B cell (primary cell): ENCODE measurements at regions not wholly inside any gene's neighbourhood (a gene's known extent, or its start where the extent isn't known, plus 50 kb on each side); places are given as distances from the start of the nearest gene placed in this dataset.

Source experiments
- ATAC-seq: fragments of 200-7000 bp; cut with Tn5 transposase; one replicate; pipeline ENCODE4 v1.10.0; 2021; ENCODE audit warnings: low read depth, mild to moderate bottlenecking, moderate number of reproducible peaks, moderate library complexity
- CTCF ChIA-PET: fragments of 350-600 bp; sonication (Branson Sonifier 250); formaldehyde crosslinking; loops from one replicate; lab custom pipeline; 2021; ENCODE audit warnings: antibody characterized with exemption, inconsistent platforms; lab: Charles Lee
- POLR2A ChIA-PET: fragments of 350-600 bp; sonication (Branson Sonifier 250); formaldehyde crosslinking; loops from one replicate; lab custom pipeline; 2021; ENCODE audit warnings: antibody characterized with exemption; lab: Charles Lee
- DNase-seq: peaks from one replicate; pipeline ENCODE4 v3.0.0; 2013
- H2AFZ ChIP-seq: 2 replicates; pipeline ENCODE4 v1.6.1; 2012; ENCODE audit warnings: mild to moderate bottlenecking, low read depth, low read length; ENCODE audit not compliant: insufficient read depth, poor library complexity, severe bottlenecking
- H3K27ac ChIP-seq, 2 donors: 1 replicate in 1 of 2; 2 replicates in 1 of 2; pipeline ENCODE4 v1.5.1; 2012 to 2013; ENCODE audit warnings: low read length in 2 of 2, mild to moderate bottlenecking in 2 of 2, moderate library complexity in 1 of 2
- H3K27me3 ChIP-seq, 4 experiments: fragments of 200-600 bp in 1 of 4; sonication (generic) in 1 of 4; replicated peaks in 1 of 4; 1 replicate in 2 of 4; 2 replicates in 2 of 4; pipeline versions ENCODE4 v1.6.1 to v1.7.0; 2013 to 2016; ENCODE audit warnings: low read length in 3 of 4, mild to moderate bottlenecking in 2 of 4, mixed read lengths in 1 of 4, moderate library complexity in 1 of 4; ENCODE audit not compliant: insufficient read depth in 4 of 4, control insufficient read depth in 3 of 4; ENCODE audit errors: control extremely low read depth in 1 of 4
- H3K36me3 ChIP-seq, 2 experiments: replicated peaks in 1 of 2; 1 replicate in 1 of 2; 2 replicates in 1 of 2; pipeline versions ENCODE4 v1.6.1 to v1.7.1; 2013; ENCODE audit warnings: low read length in 1 of 2; ENCODE audit not compliant: insufficient read depth in 2 of 2, control insufficient read depth in 1 of 2; ENCODE audit errors: control extremely low read depth in 1 of 2, extremely low read depth in 1 of 2
- H3K4me1 ChIP-seq, 2 donors: fragments of 200-600 bp in 1 of 2; sonication (generic) in 1 of 2; 1 replicate in 1 of 2; 2 replicates in 1 of 2; pipeline versions ENCODE4 v1.5.1 to v1.6.1; 2013 to 2017; ENCODE audit warnings: low read length in 2 of 2; ENCODE audit not compliant: control insufficient read depth in 2 of 2, insufficient read depth in 2 of 2
- H3K4me2 ChIP-seq: replicated peaks from 2 replicates; pipeline ENCODE3; 2012; ENCODE audit warnings: mild to moderate bottlenecking, low read depth, low read length; ENCODE audit not compliant: poor library complexity, severe bottlenecking
- H3K4me3 ChIP-seq, 5 experiments: fragments of 200-600 bp in 1 of 5; sonication (generic) in 1 of 5; 1 replicate in 3 of 5; 2 replicates in 2 of 5; pipeline versions ENCODE4 v1.5.1 to v1.7.0; 2011 to 2016; ENCODE audit warnings: low read length in 4 of 5, mild to moderate bottlenecking in 4 of 5, low read depth in 2 of 5, control low read depth in 1 of 5, moderate library complexity in 1 of 5; ENCODE audit not compliant: insufficient read depth in 1 of 5; ENCODE audit errors: control extremely low read depth in 1 of 5, extremely low read depth in 1 of 5
- H3K79me2 ChIP-seq: fragments of 200-600 bp; sonication (generic); one replicate; pipeline ENCODE4 v1.6.0; 2016; ENCODE audit warnings: low read length; ENCODE audit not compliant: control insufficient read depth, insufficient read depth
- H3K9ac ChIP-seq: fragments of 200-600 bp; sonication (generic); 2 replicates; pipeline ENCODE4 v1.6.1; 2017; ENCODE audit warnings: mild to moderate bottlenecking, low read length, moderate library complexity
- H3K9me3 ChIP-seq, 3 donors: one replicate each; pipeline versions ENCODE4 v1.6.1 to v1.7.1; 2013; ENCODE audit warnings: low read length in 2 of 3; ENCODE audit not compliant: control insufficient read depth in 2 of 3, insufficient read depth in 1 of 3; ENCODE audit errors: control extremely low read depth in 1 of 3
- H4K20me1 ChIP-seq: 2 replicates; pipeline ENCODE4 v1.6.0; 2012; ENCODE audit warnings: mild to moderate bottlenecking, low read length; ENCODE audit not compliant: insufficient read depth, control insufficient read depth, poor library complexity, severe bottlenecking
- H3K27ac Mint-ChIP-seq: one replicate; pipeline ENCODE4 v1.8.0; 2021; ENCODE audit warnings: mixed read lengths
- H3K27me3 Mint-ChIP-seq: one replicate; pipeline ENCODE4 v1.8.0; 2021; ENCODE audit warnings: mixed read lengths
- H3K4me1 Mint-ChIP-seq: one replicate; pipeline ENCODE4 v1.8.0; 2021; ENCODE audit warnings: mixed read lengths
- H3K4me3 Mint-ChIP-seq: one replicate; pipeline ENCODE4 v1.8.0; 2021; ENCODE audit warnings: mixed read lengths
- H3K9me3 Mint-ChIP-seq: one replicate; pipeline ENCODE4 v1.8.0; 2022; ENCODE audit warnings: mixed read lengths; ENCODE audit not compliant: insufficient read depth
- CTCF ChIP-seq: fragments of 200-600 bp; IDR thresholded peaks from one replicate; pipeline ENCODE4 v1.8.0; 2022; ENCODE audit warnings: antibody characterized with exemption, mild to moderate bottlenecking
- EZH2 ChIP-seq: IDR thresholded peaks from 2 replicates; pipeline ENCODE4 v1.6.1; 2012; ENCODE audit warnings: borderline replicate concordance, low read depth, mild to moderate bottlenecking, moderate library complexity, low read length; ENCODE audit not compliant: insufficient read depth, poor library complexity, severe bottlenecking
- WGBS: methylation state at CpG from one replicate; pipeline ENCODE4 v1.1.5; 2013; ENCODE audit warnings: missing lambda C conversion rate; ENCODE audit not compliant: insufficient coverage; 5-methylcytosine and 5-hydroxymethylcytosine counted together
- intact Hi-C: fragments of 100-400 bp; cut with micrococcal nuclease; formaldehyde crosslinking; loops from one replicate; pipeline ENCODE4 v1.10.0; 2022

- 16% methylated on average over 4 of the region's 5 CpGs for WGBS
- Histone ChIP-seq H4K20me1 (no peaks in the 10 kb centered on the region), H3K4me2 (no peak overlapping the region), H3K36me3 (no peaks in the 10 kb centered on the region), H3K27ac (no peak overlapping the region), H3K79me2 (no peaks in the 10 kb centered on the region), H3K4me3 (no peak overlapping the region), H3K9ac (no peak overlapping the region), H3K9me3 (peaks cover 0 to 4% (median 2%) of the 10 kb centered on the region in 3 donors), H3K27me3 (no peaks in the 10 kb centered on the region), H3K4me1 (no peaks in the 10 kb centered on the region), H2AFZ (no peak overlapping the region)
- Mint-ChIP-seq H3K9me3 (peaks cover 8% of the 10 kb centered on the region), H3K27ac (no peak overlapping the region), H3K4me1 (no peaks in the 10 kb centered on the region), H3K27me3 (no peaks in the 10 kb centered on the region), H3K4me3 (no peak overlapping the region)
- no peak for DNase-seq
- no peak for ATAC-seq
- intact Hi-C loops: no loop called here
- TF ChIP-seq CTCF (no peak), EZH2 (no peak)
- POLR2A ChIA-PET: no interaction called here
- CTCF ChIA-PET: no interaction called here
Measured at GRCh38 chr14:98564006-98564405, 708.0 kb downstream of the BCL11B start.

- CTCF ChIA-PET: no interaction called here
Measured at GRCh38 chr14:98564541-98564940, 707.5 kb downstream of the BCL11B start.

More at GRCh38 chr14:98564541-98564940, 707.5 kb downstream of the BCL11B start:
- no peaks in the 10 kb centered on the region for H3K27me3 ChIP-seq
- no peak overlapping the region for H3K4me3 ChIP-seq
- POLR2A ChIA-PET: no interaction called here
- no peak overlapping the region for H3K4me3 Mint-ChIP-seq
- H3K27me3 Mint-ChIP-seq: no peaks in the 10 kb centered on the region
- H3K4me1 Mint-ChIP-seq: no peaks in the 10 kb centered on the region
- intact Hi-C loops: no loop called here
- DNase-seq (no peak), ATAC-seq (no peak)
- H4K20me1 ChIP-seq: no peaks in the 10 kb centered on the region
- no peak overlapping the region for H2AFZ ChIP-seq
- peaks cover 0 to 4% (median 2%) of the 10 kb centered on the region in 3 donors for H3K9me3 ChIP-seq
- no peaks in the 10 kb centered on the region for H3K36me3 ChIP-seq
- no peak overlapping the region for H3K27ac Mint-ChIP-seq
- no peak overlapping the region for H3K9ac ChIP-seq
- peaks cover 5% of the 10 kb centered on the region for H3K9me3 Mint-ChIP-seq
- H3K4me2 ChIP-seq: no peak overlapping the region
- H3K27ac ChIP-seq: no peak overlapping the region
- H3K4me1 ChIP-seq: no peaks in the 10 kb centered on the region
- no peaks in the 10 kb centered on the region for H3K79me2 ChIP-seq
- no peak for TF ChIP-seq EZH2
- no peak for TF ChIP-seq CTCF
